Skeletal muscle satellite cell (primary cell): ENCODE measurements at regions not wholly inside any gene's neighbourhood (a gene's known extent, or its start where the extent isn't known, plus 50 kb on each side); places are given as distances from the start of the nearest gene placed in this dataset.

ENCODE experiments used
- H3K27me3 ChIP-seq: 2 replicates; pipeline ENCODE4 v1.7.0; 2013; ENCODE audit warnings: low read length; ENCODE audit not compliant: control insufficient read depth, insufficient read depth
- H3K36me3 ChIP-seq: 2 replicates; pipeline ENCODE4 v1.7.0; 2013; ENCODE audit warnings: mild to moderate bottlenecking, control low read depth, low read length; ENCODE audit not compliant: insufficient read depth
- H3K4me1 ChIP-seq: 2 replicates; pipeline ENCODE4 v1.7.0; 2013; ENCODE audit warnings: low read length; ENCODE audit not compliant: control insufficient read depth, insufficient read depth
- H3K4me2 ChIP-seq: 2 replicates; pipeline ENCODE4 v1.7.0; 2013; ENCODE audit warnings: mild to moderate bottlenecking, low read length
- H3K4me3 ChIP-seq: 2 replicates; pipeline ENCODE4 v1.7.0; 2013; ENCODE audit warnings: low read length
- H3K9ac ChIP-seq: 2 replicates; pipeline ENCODE4 v1.7.0; 2013; ENCODE audit warnings: mild to moderate bottlenecking, low read depth, low read length, moderate library complexity
- H3K9me3 ChIP-seq: replicated peaks from 2 replicates; pipeline ENCODE4 v1.7.0; 2013; ENCODE audit warnings: mild to moderate bottlenecking, control low read depth, low read length

DNA sequence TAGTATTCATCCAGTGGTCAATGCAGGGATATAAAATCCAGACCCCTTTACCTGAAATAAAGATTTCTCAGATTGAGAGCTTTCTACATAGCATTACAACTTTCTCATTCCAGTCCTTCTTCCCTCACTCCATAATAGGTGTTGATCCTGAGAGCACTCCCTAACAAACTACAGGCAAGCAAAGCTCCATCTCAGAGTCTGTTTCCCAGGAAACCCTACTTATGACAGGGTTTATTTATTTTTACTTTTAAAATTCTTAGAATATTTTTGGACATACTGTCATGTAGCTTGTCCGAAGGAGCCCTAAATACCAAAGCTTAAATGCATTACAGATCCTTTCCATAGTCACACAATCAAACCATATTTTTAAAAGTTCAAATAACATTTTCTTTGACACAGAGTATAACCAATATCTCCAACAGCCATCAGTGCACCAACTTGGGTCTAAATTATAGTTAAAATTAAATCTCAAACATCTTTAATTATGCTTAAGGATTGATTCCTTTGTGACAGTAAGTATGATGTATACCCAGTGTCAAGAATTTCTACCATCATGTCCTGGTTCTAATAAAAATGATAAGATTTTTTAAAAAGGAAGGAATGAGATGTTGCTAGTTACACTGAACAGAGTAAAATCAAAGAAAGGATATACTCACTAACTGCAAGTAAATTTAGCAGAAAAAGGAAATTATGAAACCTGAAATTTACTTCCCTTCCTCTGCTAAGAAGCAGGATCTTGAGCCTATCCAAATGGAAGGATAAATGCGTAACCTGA is 580.4 kb upstream of the ADGRL3 start:
- no peaks in the 10 kb centered on the region for H3K4me1 ChIP-seq
- no peaks in the 10 kb centered on the region for H3K27me3 ChIP-seq
- H3K4me3 ChIP-seq = no peak overlapping the region
- no peaks in the 10 kb centered on the region for H3K36me3 ChIP-seq
- no peak overlapping the region for H3K9ac ChIP-seq
- no peak overlapping the region for H3K4me2 ChIP-seq
- H3K9me3 ChIP-seq = no peaks in the 10 kb centered on the region

DNA sequence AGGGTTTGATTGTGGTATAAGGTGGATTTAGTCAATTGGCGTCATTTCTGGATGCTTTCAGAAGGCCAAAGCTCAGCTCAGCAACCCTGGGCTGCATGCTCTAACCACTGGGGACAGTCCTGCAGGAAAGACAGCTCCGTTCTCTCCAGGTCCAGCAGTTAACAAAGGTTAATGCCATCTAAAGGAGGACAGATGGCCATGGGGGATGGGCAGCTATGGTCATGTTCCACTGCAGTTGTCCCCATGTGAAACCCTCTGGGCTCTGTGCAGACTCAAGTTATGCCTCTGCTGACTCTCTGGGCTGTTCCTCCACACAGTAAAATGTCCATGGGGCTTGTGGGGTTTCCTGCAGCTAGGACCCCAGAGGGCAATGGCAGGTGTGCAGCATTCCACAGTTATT is 562.1 kb upstream of the ADGRL3 start:
- H3K36me3 ChIP-seq = no peaks in the 10 kb centered on the region
- H3K4me1 ChIP-seq = no peaks in the 10 kb centered on the region
- H3K27me3 ChIP-seq = no peaks in the 10 kb centered on the region
- no peak overlapping the region for H3K9ac ChIP-seq
- H3K4me2 ChIP-seq = no peak overlapping the region
- no peak overlapping the region for H3K4me3 ChIP-seq
- no peaks in the 10 kb centered on the region for H3K9me3 ChIP-seq

DNA sequence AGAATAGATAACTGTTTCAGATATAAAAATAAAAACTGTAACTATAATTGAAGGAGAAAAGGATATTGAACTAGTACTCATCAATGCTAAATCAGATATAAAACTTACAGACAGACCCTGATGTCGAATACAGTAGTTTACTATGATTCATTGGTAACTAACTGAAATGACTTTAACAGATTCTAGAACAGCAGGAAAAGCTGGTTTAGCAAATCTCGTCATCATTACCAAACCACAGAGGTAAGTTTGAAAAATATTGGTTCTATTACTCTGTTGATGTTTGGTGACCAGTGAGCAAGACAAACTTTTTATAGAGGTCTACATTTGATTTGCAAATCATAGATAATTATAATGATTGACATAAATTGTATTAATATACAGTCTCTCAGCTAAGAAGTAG is 551.4 kb upstream of the ADGRL3 start:
- Histone ChIP-seq H3K9ac (no peak overlapping the region), H3K4me1 (no peaks in the 10 kb centered on the region)

DNA sequence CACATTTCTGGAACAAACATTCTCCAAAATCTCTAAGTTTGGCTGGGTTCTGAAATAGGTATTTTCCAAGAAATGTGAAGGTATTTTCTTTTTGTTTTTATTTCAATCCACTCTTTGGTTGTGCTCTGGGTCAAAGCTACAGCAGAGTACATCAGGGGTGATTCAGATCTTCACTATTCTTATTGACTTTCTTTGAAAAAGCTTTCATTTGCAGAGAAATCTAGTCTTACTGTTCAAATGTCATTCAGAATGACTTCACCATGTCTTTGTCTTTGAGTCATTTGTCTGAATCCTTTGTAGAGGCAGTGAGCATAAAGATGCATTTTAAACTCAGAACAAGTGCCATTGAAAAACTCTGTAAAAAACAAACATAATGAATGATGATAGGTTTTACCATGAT is 547.2 kb upstream of the ADGRL3 start:
- Histone ChIP-seq H3K27me3 (no peaks in the 10 kb centered on the region), H3K4me2 (no peak overlapping the region), H3K9me3 (peaks cover 5% of the 10 kb centered on the region), H3K36me3 (no peaks in the 10 kb centered on the region), H3K4me1 (no peaks in the 10 kb centered on the region), H3K9ac (no peak overlapping the region), H3K4me3 (no peak overlapping the region)

More for the DNA sequence above, 551.4 kb upstream of the ADGRL3 start:
- no peak overlapping the region for H3K4me3 ChIP-seq
- no peak overlapping the region for H3K4me2 ChIP-seq
- H3K36me3 ChIP-seq = no peaks in the 10 kb centered on the region
- H3K9me3 ChIP-seq = no peaks in the 10 kb centered on the region
- no peaks in the 10 kb centered on the region for H3K27me3 ChIP-seq

DNA sequence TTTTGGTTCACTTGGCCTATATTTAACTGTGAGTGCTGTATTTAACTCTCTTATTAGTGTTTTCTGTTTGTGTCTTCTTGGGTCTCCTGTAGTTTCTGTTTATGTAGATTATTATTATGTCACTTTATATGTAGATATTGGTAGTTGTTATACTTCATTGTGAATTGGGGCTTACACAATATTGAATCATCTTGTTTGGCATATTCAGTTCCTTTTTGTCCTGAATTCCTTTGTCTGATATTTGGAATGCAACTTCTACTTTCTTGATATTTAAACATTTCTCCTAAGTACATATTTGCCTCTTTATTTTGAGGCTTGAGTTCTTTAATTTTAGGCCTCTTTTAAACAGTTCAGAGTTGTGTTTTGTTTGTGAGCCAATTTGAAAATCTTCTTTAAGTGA is 544.8 kb upstream of the ADGRL3 start:
- peaks cover 9% of the 10 kb centered on the region for H3K9me3 ChIP-seq
- H3K4me3 ChIP-seq = no peak overlapping the region
- no peaks in the 10 kb centered on the region for H3K36me3 ChIP-seq
- H3K27me3 ChIP-seq = no peaks in the 10 kb centered on the region
- H3K4me1 ChIP-seq = no peaks in the 10 kb centered on the region
- no peak overlapping the region for H3K9ac ChIP-seq
- H3K4me2 ChIP-seq = no peak overlapping the region

DNA sequence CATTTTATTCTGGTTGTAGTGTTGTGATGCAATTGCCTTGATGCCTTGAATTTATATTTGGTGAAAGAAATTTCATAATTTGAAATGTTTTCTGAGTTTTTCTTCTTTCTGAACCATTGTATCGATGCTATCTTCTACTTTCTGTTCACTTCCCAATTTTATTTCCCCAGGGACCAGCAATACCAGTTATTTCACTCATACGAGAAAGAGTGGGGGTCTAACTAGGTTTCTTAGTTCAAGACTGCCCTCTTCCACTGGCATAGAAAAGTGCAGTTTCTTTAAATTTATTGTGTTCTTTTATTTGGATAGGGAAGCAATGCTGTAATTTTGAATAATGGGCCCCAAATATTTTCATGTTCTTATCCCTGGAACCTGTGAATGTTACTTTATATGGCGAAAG is 544.0 kb upstream of the ADGRL3 start:
- peaks cover 9% of the 10 kb centered on the region for H3K9me3 ChIP-seq
- no peak overlapping the region for H3K9ac ChIP-seq
- H3K4me3 ChIP-seq = no peak overlapping the region
- H3K4me2 ChIP-seq = no peak overlapping the region
- no peaks in the 10 kb centered on the region for H3K36me3 ChIP-seq
- H3K4me1 ChIP-seq = no peaks in the 10 kb centered on the region
- no peaks in the 10 kb centered on the region for H3K27me3 ChIP-seq

DNA sequence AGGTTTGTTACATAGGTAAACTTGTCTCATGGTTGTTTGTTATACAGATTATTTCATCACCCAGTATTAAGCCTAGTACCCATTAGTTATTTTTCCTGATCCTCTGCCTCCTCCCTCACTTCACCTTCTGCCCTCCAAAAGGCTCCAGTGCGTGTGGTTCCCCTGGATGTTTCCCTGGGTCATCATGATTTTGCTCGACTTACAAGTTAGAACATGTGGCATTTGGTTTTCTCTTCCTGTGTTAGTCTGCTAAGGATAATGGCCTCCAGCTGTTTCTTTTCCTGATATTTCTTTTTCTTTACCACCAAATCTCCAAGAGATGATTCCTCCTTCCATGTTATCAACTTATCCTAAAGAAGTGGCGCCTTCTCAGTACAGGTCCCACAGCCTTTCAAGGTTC is 543.1 kb upstream of the ADGRL3 start:
- H3K4me2 ChIP-seq = no peak overlapping the region
- no peaks in the 10 kb centered on the region for H3K27me3 ChIP-seq
- H3K36me3 ChIP-seq = no peaks in the 10 kb centered on the region
- peaks cover 9% of the 10 kb centered on the region for H3K9me3 ChIP-seq
- H3K9ac ChIP-seq = no peak overlapping the region
- no peaks in the 10 kb centered on the region for H3K4me1 ChIP-seq
- no peak overlapping the region for H3K4me3 ChIP-seq

DNA sequence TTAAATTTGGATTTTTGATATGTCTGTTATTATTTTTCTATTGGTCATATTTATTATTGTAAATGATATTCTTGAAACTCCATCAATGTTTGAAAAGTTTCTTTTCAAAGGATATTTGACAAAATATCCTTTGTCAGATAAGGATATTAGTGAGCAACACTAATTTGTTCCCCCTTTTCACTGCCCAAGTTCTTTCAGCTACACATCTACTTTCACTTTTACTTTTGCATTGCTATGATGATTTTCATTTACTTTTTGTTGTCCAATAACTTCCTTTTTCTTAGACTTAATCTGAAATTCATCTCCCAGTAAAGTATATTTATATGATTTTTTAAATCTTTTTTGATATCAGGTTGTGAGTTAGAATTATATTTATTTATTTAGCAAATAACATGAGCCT is 542.3 kb upstream of the ADGRL3 start:
- H3K4me1 ChIP-seq = no peaks in the 10 kb centered on the region
- H3K9me3 ChIP-seq = peaks cover 9% of the 10 kb centered on the region
- H3K27me3 ChIP-seq = no peaks in the 10 kb centered on the region
- no peaks in the 10 kb centered on the region for H3K36me3 ChIP-seq
- H3K4me3 ChIP-seq = no peak overlapping the region
- no peak overlapping the region for H3K9ac ChIP-seq
- no peak overlapping the region for H3K4me2 ChIP-seq

DNA sequence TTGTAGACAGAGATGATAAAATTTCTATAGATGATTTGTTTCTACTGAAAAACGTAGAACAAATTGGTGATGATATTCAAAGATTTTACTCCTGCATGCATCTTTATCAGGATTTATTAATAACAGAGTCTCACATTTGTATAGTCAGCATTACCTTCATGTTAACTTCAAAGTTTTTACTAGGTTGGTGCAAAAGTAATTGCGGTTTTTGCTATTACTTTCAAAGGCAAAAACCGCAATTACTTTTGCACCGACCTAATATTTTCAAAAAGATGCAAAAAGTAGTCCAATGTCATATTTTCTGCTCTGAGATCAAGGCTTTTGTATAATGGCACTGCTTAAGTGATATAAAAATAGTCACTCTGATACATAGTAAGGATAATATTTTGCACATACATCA is 536.4 kb upstream of the ADGRL3 start:
- H3K4me3 ChIP-seq = no peak overlapping the region

DNA sequence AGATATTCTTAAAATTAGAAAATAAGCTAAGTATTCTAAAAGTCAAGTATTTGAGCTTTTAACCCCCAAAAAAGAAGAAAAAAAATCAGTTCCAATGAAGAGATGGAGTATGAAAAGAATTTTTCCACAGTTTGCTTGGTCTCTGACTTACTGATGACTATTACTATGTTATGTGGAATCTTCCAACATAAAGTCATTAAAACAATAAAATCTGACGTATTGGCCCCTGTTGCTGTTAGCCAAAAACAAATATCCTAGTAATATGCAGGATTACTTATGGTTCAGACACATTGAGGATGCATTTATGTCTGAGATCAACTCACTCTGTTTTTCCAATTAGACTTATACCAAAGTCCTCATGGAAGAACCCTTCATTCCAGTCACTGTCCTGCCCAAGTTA is 517.2 kb upstream of the ADGRL3 start:
- H3K9me3 ChIP-seq = no peaks in the 10 kb centered on the region
- no peaks in the 10 kb centered on the region for H3K27me3 ChIP-seq
- H3K4me1 ChIP-seq = no peaks in the 10 kb centered on the region
- H3K9ac ChIP-seq = peak overlapping the region; percentile 22
- H3K4me2 ChIP-seq = no peak overlapping the region
- H3K4me3 ChIP-seq = no peak overlapping the region
- no peaks in the 10 kb centered on the region for H3K36me3 ChIP-seq

More for the DNA sequence above, 536.4 kb upstream of the ADGRL3 start:
- Histone ChIP-seq H3K9ac (no peak overlapping the region), H3K9me3 (peaks cover 3% of the 10 kb centered on the region), H3K4me1 (no peaks in the 10 kb centered on the region), H3K4me2 (no peak overlapping the region), H3K36me3 (no peaks in the 10 kb centered on the region), H3K27me3 (no peaks in the 10 kb centered on the region)

DNA sequence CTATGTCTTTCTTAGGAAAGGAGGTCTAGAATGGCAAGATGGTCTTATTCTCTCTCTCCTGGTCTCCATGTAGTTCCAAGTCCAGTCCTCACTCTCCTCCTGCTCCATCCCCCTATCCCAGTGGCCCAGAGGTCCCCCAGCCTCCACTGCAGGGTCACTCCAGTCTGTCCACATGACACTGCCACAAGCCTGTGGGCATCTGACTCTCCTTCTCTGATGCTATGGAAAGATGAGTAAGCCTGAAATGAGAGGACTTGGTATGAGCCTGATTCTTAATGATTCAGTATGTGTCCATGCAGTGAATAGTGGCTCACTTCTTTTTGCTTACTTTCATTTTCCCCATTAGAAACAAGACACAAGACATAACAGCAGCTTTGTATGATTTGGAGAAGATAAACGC is 516.8 kb upstream of the ADGRL3 start:
- Histone ChIP-seq H3K4me1 (no peaks in the 10 kb centered on the region), H3K36me3 (no peaks in the 10 kb centered on the region), H3K27me3 (no peaks in the 10 kb centered on the region), H3K4me3 (no peak overlapping the region), H3K4me2 (no peak overlapping the region), H3K9ac (peak overlapping the region; percentile 22), H3K9me3 (no peaks in the 10 kb centered on the region)

DNA sequence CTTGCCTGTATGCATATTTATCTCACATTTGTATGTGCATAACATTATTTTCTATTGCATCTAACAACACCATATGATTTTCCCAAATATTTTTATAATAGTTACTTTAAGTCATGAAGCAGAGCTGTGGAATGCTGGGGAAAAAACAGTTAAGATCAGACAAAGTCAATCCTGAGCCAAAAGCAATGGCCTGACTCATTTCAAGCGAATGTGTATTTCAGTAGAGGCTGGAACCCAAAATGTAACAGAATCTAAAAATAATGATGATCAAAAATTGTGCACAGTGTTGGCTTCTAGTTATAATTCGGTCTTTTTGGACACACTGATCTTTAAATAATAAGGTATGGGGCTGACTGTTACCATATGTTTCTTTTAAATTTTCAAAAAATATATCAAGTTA is 516.2 kb upstream of the ADGRL3 start:
- Histone ChIP-seq H3K4me1 (no peaks in the 10 kb centered on the region), H3K4me3 (no peak overlapping the region), H3K9ac (no peak overlapping the region), H3K4me2 (no peak overlapping the region), H3K36me3 (no peaks in the 10 kb centered on the region), H3K9me3 (no peaks in the 10 kb centered on the region), H3K27me3 (no peaks in the 10 kb centered on the region)
